WTC11 (cell line): ENCODE measurements at regions not wholly inside any gene's neighbourhood (a gene's known extent, or its start where the extent isn't known, plus 50 kb on each side); places are given as distances from the start of the nearest gene placed in this dataset.

ENCODE experiments used
- ATAC-seq: fragments of 200-7000 bp; cut with Tn5 transposase; 2 replicates; pipeline ENCODE4 v1.10.0; 2021; ENCODE audit warnings: mild to moderate bottlenecking, moderate library complexity
- CTCF ChIA-PET: fragments of 300-600 bp; sonication (Branson Sonifier 250); formaldehyde crosslinking; loops from one replicate; lab custom pipeline; 2021; ENCODE audit warnings: antibody characterized with exemption; lab: Charles Lee
- POLR2A ChIA-PET: fragments of 350-600 bp; sonication (Branson Sonifier 250); formaldehyde crosslinking; loops from one replicate; lab custom pipeline; 2021; ENCODE audit warnings: antibody characterized with exemption; lab: Charles Lee
- DNase-seq: peaks from one replicate; pipeline ENCODE4 v3.0.0; 2021; ENCODE audit warnings: low spot score
- H3K27ac Mint-ChIP-seq: 2 replicates; pipeline ENCODE4 v1.8.0; 2021; ENCODE audit warnings: mixed read lengths
- H3K27me3 Mint-ChIP-seq: 2 replicates; pipeline ENCODE4 v1.8.0; 2021; ENCODE audit warnings: low read depth, mild to moderate bottlenecking, moderate library complexity, mixed read lengths
- H3K36me3 Mint-ChIP-seq: 2 replicates; pipeline ENCODE4 v1.8.0; 2021; ENCODE audit warnings: mixed read lengths
- H3K4me1 Mint-ChIP-seq: 2 replicates; pipeline ENCODE4 v1.8.0; 2022; ENCODE audit warnings: mixed read lengths
- H3K4me3 Mint-ChIP-seq: 2 replicates; pipeline ENCODE4 v1.8.0; 2021; ENCODE audit warnings: mild to moderate bottlenecking, moderate library complexity, mixed read lengths
- H3K9me3 Mint-ChIP-seq: 2 replicates; pipeline ENCODE4 v1.8.0; 2021; ENCODE audit warnings: mixed read lengths
- ATF1 ChIP-seq: sonication (generic); formaldehyde crosslinking; IDR thresholded peaks from 2 replicates; pipeline ENCODE4 v1.8.1; 2023; ENCODE audit warnings: mild to moderate bottlenecking, moderate library complexity, missing genetic modification reagents
- ATF6 ChIP-seq: sonication (generic); formaldehyde crosslinking; IDR thresholded peaks from 2 replicates; pipeline ENCODE4 v1.8.1; 2023; ENCODE audit warnings: mild to moderate bottlenecking, missing genetic modification reagents
- CREM ChIP-seq: sonication (generic); formaldehyde crosslinking; IDR thresholded peaks from 2 replicates; pipeline ENCODE4 v1.8.1; 2022; ENCODE audit warnings: mild to moderate bottlenecking, missing genetic modification reagents, moderate library complexity
- E2F1 ChIP-seq: sonication (generic); formaldehyde crosslinking; IDR thresholded peaks from 2 replicates; pipeline ENCODE4 v1.8.0; 2022; ENCODE audit warnings: mild to moderate bottlenecking, missing genetic modification reagents
- ESRRA ChIP-seq: sonication (generic); formaldehyde crosslinking; IDR thresholded peaks from 2 replicates; pipeline ENCODE4 v1.8.1; 2022; ENCODE audit warnings: mild to moderate bottlenecking, missing genetic modification reagents, borderline replicate concordance
- GRHL2 ChIP-seq: fragments of 250-450 bp; sonication (Bioruptor Pico); IDR thresholded peaks from 2 replicates; pipeline ENCODE4 v1.8.0; 2022; ENCODE audit warnings: mild to moderate bottlenecking, moderate library complexity; ENCODE audit not compliant: insufficient replicate concordance, severe bottlenecking
- HMGA2 ChIP-seq: fragments of 250-450 bp; sonication (Bioruptor Pico); IDR thresholded peaks from 2 replicates; pipeline ENCODE4 v1.4.0; 2021; ENCODE audit warnings: mild to moderate bottlenecking, moderate library complexity
- JUN ChIP-seq: sonication (generic); formaldehyde crosslinking; IDR thresholded peaks from 2 replicates; pipeline ENCODE4 v1.8.0; 2023; ENCODE audit warnings: mild to moderate bottlenecking, missing genetic modification reagents
- MYBL2 ChIP-seq: sonication (generic); formaldehyde crosslinking; IDR thresholded peaks from 2 replicates; pipeline ENCODE4 v1.8.1; 2023; ENCODE audit warnings: mild to moderate bottlenecking, moderate library complexity, missing genetic modification reagents
- NFE2L1 ChIP-seq: sonication (generic); formaldehyde crosslinking; IDR thresholded peaks from 2 replicates; pipeline ENCODE4 v1.8.1; 2023; ENCODE audit warnings: missing genetic modification reagents
- NFYB ChIP-seq: sonication (generic); formaldehyde crosslinking; conservative IDR thresholded peaks from 2 replicates; pipeline ENCODE4 v1.8.0; 2022; ENCODE audit warnings: low read depth, missing genetic modification reagents
- NR1H2 ChIP-seq: sonication (generic); formaldehyde crosslinking; IDR thresholded peaks from 2 replicates; pipeline ENCODE4 v1.9.0; 2021; ENCODE audit warnings: mild to moderate bottlenecking, moderate library complexity, missing genetic modification reagents
- NR3C1 ChIP-seq: sonication (generic); formaldehyde crosslinking; conservative IDR thresholded peaks from 2 replicates; pipeline ENCODE4 v1.8.1; 2023; ENCODE audit warnings: low read depth, mild to moderate bottlenecking, missing genetic modification reagents
- OVOL2 ChIP-seq: fragments of 250-450 bp; sonication (Bioruptor Pico); IDR thresholded peaks from 2 replicates; pipeline ENCODE4 v1.9.0; 2021; ENCODE audit warnings: mild to moderate bottlenecking, borderline replicate concordance
- RORB ChIP-seq: fragments of 250-450 bp; sonication (Bioruptor Pico); IDR thresholded peaks from 2 replicates; pipeline ENCODE4 v1.9.0; 2021; ENCODE audit warnings: mild to moderate bottlenecking
- SMAD3 ChIP-seq: sonication (generic); formaldehyde crosslinking; IDR thresholded peaks from 2 replicates; pipeline ENCODE4 v1.8.0; 2022; ENCODE audit warnings: missing genetic modification reagents, mild to moderate bottlenecking, borderline replicate concordance
- TCF7 ChIP-seq: sonication (generic); formaldehyde crosslinking; IDR thresholded peaks from 2 replicates; pipeline ENCODE4 v1.8.0; 2022; ENCODE audit warnings: mild to moderate bottlenecking, low read depth, missing genetic modification reagents, moderate library complexity
- TEAD4 ChIP-seq: sonication (generic); formaldehyde crosslinking; IDR thresholded peaks from 2 replicates; pipeline ENCODE4 v1.8.0; 2022; ENCODE audit warnings: mild to moderate bottlenecking, missing genetic modification reagents
- USF2 ChIP-seq: sonication (generic); formaldehyde crosslinking; IDR thresholded peaks from 2 replicates; pipeline ENCODE4 v1.8.1; 2023; ENCODE audit warnings: mild to moderate bottlenecking, missing genetic modification reagents, moderate library complexity
- ZNF121 ChIP-seq: sonication (generic); formaldehyde crosslinking; IDR thresholded peaks from 2 replicates; pipeline ENCODE4 v1.8.0; 2023; ENCODE audit warnings: missing genetic modification reagents
- ZNF423 ChIP-seq: fragments of 250-450 bp; sonication (Bioruptor Pico); IDR thresholded peaks from 2 replicates; pipeline ENCODE4 v2.1.2; 2022; ENCODE audit warnings: mild to moderate bottlenecking, moderate library complexity
- TF ChIP-seq, protein P1 (sequence below): fragments of 250-450 bp; sonication (Bioruptor Pico); IDR thresholded peaks from 2 replicates; pipeline ENCODE4 v1.9.0; 2021; ENCODE audit warnings: mild to moderate bottlenecking
- TF ChIP-seq, protein P2 (sequence below): sonication (generic); formaldehyde crosslinking; IDR thresholded peaks from 2 replicates; pipeline ENCODE4 v1.8.1; 2023; ENCODE audit warnings: mild to moderate bottlenecking, moderate library complexity, missing genetic modification reagents

- TF ChIP-seq ATF6 (CRISPR knock-in tag) (no peak), USF2 (no peak), ATF1 (CRISPR knock-in tag) (no peak)
Measured at GRCh38 chr2:16862471-16862870, 196.8 kb upstream of the CYRIA start (continued).

DNA sequence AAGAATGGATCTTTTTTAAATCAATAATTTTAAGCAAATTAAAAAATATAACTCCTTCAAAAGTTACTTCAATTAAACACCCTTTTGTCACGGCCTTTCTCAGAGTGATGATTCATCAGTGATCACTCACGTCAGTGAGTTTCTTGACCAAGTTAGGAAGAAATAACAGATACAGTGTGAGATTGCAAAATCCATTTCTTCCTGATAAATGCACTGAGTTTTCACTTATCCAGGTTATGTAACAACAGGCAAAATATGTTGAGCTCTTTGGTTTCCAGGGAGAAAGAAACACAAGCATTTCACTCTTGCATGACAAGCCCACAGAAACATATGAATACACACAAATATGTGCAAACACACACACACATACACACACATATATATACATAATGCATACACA, 195.9 kb upstream of the CYRIA start:
- POLR2A ChIA-PET = no interaction called here
- H3K36me3 Mint-ChIP-seq = no peaks in the 10 kb centered on the region
- H3K27ac Mint-ChIP-seq = no peak overlapping the region
- H3K9me3 Mint-ChIP-seq = peaks cover 13% of the 10 kb centered on the region
- H3K4me3 Mint-ChIP-seq = no peak overlapping the region
- DNase-seq (no peak), ATAC-seq (no peak)
- CTCF ChIA-PET = no interaction called here
- TF ChIP-seq JUN (CRISPR knock-in tag) (no peak), NR3C1 (CRISPR knock-in tag) (no peak), TEAD4 (CRISPR knock-in tag) (no peak), OVOL2 (no peak)
- TF ChIP-seq, protein P1, sequence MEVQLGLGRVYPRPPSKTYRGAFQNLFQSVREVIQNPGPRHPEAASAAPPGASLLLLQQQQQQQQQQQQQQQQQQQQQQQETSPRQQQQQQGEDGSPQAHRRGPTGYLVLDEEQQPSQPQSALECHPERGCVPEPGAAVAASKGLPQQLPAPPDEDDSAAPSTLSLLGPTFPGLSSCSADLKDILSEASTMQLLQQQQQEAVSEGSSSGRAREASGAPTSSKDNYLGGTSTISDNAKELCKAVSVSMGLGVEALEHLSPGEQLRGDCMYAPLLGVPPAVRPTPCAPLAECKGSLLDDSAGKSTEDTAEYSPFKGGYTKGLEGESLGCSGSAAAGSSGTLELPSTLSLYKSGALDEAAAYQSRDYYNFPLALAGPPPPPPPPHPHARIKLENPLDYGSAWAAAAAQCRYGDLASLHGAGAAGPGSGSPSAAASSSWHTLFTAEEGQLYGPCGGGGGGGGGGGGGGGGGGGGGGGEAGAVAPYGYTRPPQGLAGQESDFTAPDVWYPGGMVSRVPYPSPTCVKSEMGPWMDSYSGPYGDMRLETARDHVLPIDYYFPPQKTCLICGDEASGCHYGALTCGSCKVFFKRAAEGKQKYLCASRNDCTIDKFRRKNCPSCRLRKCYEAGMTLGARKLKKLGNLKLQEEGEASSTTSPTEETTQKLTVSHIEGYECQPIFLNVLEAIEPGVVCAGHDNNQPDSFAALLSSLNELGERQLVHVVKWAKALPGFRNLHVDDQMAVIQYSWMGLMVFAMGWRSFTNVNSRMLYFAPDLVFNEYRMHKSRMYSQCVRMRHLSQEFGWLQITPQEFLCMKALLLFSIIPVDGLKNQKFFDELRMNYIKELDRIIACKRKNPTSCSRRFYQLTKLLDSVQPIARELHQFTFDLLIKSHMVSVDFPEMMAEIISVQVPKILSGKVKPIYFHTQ (CRISPR knock-in tag) = no peak
- no peaks in the 10 kb centered on the region for H3K4me1 Mint-ChIP-seq
- no peaks in the 10 kb centered on the region for H3K27me3 Mint-ChIP-seq

DNA sequence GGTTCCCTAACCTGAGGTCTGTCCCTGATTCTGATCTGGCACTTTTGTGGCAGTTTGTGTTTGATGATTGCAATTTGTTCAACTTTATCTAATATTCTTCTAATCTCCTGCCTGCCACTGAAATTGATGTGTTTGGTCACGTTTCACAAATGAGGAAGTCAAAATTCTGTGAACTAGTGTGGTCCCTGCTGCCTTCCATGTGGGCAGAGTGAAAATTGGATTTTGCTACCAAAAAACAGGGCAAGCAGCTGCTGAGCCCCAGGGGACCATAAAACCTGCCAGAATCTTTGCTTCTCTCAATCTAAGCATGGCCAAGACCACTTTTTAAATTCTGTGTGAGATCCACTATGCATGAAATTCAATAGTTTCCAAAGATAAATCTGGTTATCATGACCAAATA, 195.5 kb upstream of the CYRIA start:
- POLR2A ChIA-PET = no interaction called here
- no peak overlapping the region for H3K27ac Mint-ChIP-seq
- no peaks in the 10 kb centered on the region for H3K4me1 Mint-ChIP-seq
- TF ChIP-seq E2F1 (no peak), SMAD3 (CRISPR knock-in tag) (no peak), NFE2L1 (CRISPR knock-in tag) (no peak), NR1H2 (CRISPR knock-in tag) (no peak), HMGA2 (CRISPR knock-in tag) (no peak), GRHL2 (no peak), ESRRA (CRISPR knock-in tag) (no peak), RORB (no peak), TCF7 (CRISPR knock-in tag) (no peak), CREM (CRISPR knock-in tag) (no peak), USF2 (no peak), ATF6 (CRISPR knock-in tag) (no peak), ZNF121 (CRISPR knock-in tag) (no peak), MYBL2 (no peak), NFYB (CRISPR knock-in tag) (no peak), ATF1 (CRISPR knock-in tag) (no peak), ZNF423 (CRISPR knock-in tag) (no peak)
- TF ChIP-seq, protein P2, sequence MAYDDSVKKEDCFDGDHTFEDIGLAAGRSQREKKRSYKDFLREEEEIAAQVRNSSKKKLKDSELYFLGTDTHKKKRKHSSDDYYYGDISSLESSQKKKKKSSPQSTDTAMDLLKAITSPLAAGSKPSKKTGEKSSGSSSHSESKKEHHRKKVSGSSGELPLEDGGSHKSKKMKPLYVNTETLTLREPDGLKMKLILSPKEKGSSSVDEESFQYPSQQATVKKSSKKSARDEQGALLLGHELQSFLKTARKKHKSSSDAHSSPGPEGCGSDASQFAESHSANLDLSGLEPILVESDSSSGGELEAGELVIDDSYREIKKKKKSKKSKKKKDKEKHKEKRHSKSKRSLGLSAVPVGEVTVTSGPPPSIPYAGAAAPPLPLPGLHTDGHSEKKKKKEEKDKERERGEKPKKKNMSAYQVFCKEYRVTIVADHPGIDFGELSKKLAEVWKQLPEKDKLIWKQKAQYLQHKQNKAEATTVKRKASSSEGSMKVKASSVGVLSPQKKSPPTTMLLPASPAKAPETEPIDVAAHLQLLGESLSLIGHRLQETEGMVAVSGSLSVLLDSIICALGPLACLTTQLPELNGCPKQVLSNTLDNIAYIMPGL = no peak

More for the DNA sequence above, 195.5 kb upstream of the CYRIA start:
- ATAC-seq (no peak), DNase-seq (no peak)
- Mint-ChIP-seq H3K27me3 (no peaks in the 10 kb centered on the region), H3K4me3 (no peak overlapping the region), H3K36me3 (no peaks in the 10 kb centered on the region), H3K9me3 (peaks cover 13% of the 10 kb centered on the region)
- CTCF ChIA-PET = no interaction called here
